IMR-90 (cell line): ENCODE measurements at regions not wholly inside any gene's neighbourhood (a gene's known extent, or its start where the extent isn't known, plus 50 kb on each side); places are given as distances from the start of the nearest gene placed in this dataset.

ENCODE experiments used
- ATAC-seq: fragments of 200-7000 bp; cut with Tn5 transposase; 2 replicates; pipeline ENCODE4 v1.9.1; 2020; ENCODE audit warnings: low read depth, mild to moderate bottlenecking, moderate library complexity
- BruUV-seq: library from RNA; stranded (reverse); fragments of 400-500 nt; replicated peaks from 2 replicates; lab custom pipeline; 2021; lab: Mats Ljungman, UMichigan
- CTCF ChIA-PET: fragments of 300-600 bp; formaldehyde crosslinking; extraction: SDS; loops from one replicate; lab custom pipeline; 2021; ENCODE audit warnings: antibody characterized with exemption; lab: Yijun Ruan, JAX
- POLR2A ChIA-PET: fragments of 300-600 bp; sonication (Branson Sonifier 250); formaldehyde crosslinking; loops from one replicate; lab custom pipeline; 2022; ENCODE audit warnings: antibody characterized with exemption; ENCODE audit not compliant: unreplicated experiment; lab: Charles Lee
- DNase-seq: peaks from one replicate; pipeline ENCODE4 v3.0.0; 2013
- H2AFZ ChIP-seq: replicated peaks from 2 replicates; pipeline ENCODE3; 2013; ENCODE audit warnings: low read length, mild to moderate bottlenecking; ENCODE audit not compliant: poor library complexity
- H2AK5ac ChIP-seq: 2 replicates; pipeline ENCODE4 v1.6.1; 2013; ENCODE audit warnings: low read depth, low read length, inconsistent platforms
- H2AK9ac ChIP-seq: replicated peaks from 2 replicates; pipeline ENCODE3; 2013; ENCODE audit warnings: mild to moderate bottlenecking, low read depth, low read length, moderate library complexity; ENCODE audit not compliant: poor library complexity
- H2BK120ac ChIP-seq: 2 replicates; pipeline ENCODE4 v1.6.1; 2013; ENCODE audit warnings: low read depth, low read length, inconsistent platforms
- H2BK15ac ChIP-seq: 3 replicates; pipeline ENCODE4 v1.6.1; 2013; ENCODE audit warnings: low read depth, low read length, inconsistent platforms
- H2BK20ac ChIP-seq: 2 replicates; pipeline ENCODE4 v1.6.1; 2013; ENCODE audit warnings: low read depth, mild to moderate bottlenecking, inconsistent platforms, low read length, moderate library complexity
- H2BK5ac ChIP-seq: 2 replicates; pipeline ENCODE4 v1.6.1; 2013; ENCODE audit warnings: mild to moderate bottlenecking, low read depth, low read length, inconsistent platforms; ENCODE audit not compliant: poor library complexity, severe bottlenecking
- H3K14ac ChIP-seq: replicated peaks from 2 replicates; pipeline ENCODE4 v1.6.1; 2013; ENCODE audit warnings: low read depth, low read length, inconsistent platforms
- H3K18ac ChIP-seq: 2 replicates; pipeline ENCODE4 v1.6.1; 2013; ENCODE audit warnings: low read depth, low read length, control low read depth
- H3K23ac ChIP-seq: 2 replicates; pipeline ENCODE4 v1.6.1; 2013; ENCODE audit warnings: low read depth, low read length, inconsistent platforms
- H3K27ac ChIP-seq: 2 replicates; pipeline ENCODE4 v1.5.1; 2013; ENCODE audit warnings: mild to moderate bottlenecking, control low read depth, low read length; ENCODE audit not compliant: insufficient read depth
- H3K27me3 ChIP-seq: 2 replicates; pipeline ENCODE4 v1.6.1; 2013; ENCODE audit warnings: low read length; ENCODE audit not compliant: control insufficient read depth, insufficient read depth
- H3K36me3 ChIP-seq: 2 replicates; pipeline ENCODE4 v1.6.1; 2013; ENCODE audit warnings: low read length, mixed read lengths; ENCODE audit not compliant: control insufficient read depth, insufficient read depth
- H3K4ac ChIP-seq: 2 replicates; pipeline ENCODE4 v1.6.1; 2013; ENCODE audit warnings: low read depth, low read length, inconsistent platforms
- H3K4me1 ChIP-seq: 2 replicates; pipeline ENCODE4 v1.6.1; 2013; ENCODE audit warnings: low read length, mixed read lengths; ENCODE audit not compliant: control insufficient read depth, insufficient read depth
- H3K4me2 ChIP-seq: 2 replicates; pipeline ENCODE4 v1.6.1; 2013; ENCODE audit warnings: low read depth, mild to moderate bottlenecking, control low read depth, low read length, moderate library complexity
- H3K4me3 ChIP-seq: 2 replicates; pipeline ENCODE4 v1.5.1; 2013; ENCODE audit warnings: low read depth, mild to moderate bottlenecking, control low read depth, low read length, moderate library complexity; ENCODE audit not compliant: insufficient read depth
- H3K56ac ChIP-seq: 2 replicates; pipeline ENCODE4 v1.6.1; 2013; ENCODE audit warnings: low read length, inconsistent platforms; ENCODE audit not compliant: insufficient read depth; ENCODE audit errors: extremely low read depth
- H3K79me1 ChIP-seq, 2 experiments: 2 replicates each; pipeline ENCODE4 v1.6.1; 2013; ENCODE audit warnings: low read length in 2 of 2, inconsistent platforms in 1 of 2, low read depth in 1 of 2
- H3K9ac ChIP-seq: 2 replicates; pipeline ENCODE4 v1.6.1; 2013; ENCODE audit warnings: low read depth, low read length, control low read depth
- H3K9me1 ChIP-seq: 2 replicates; pipeline ENCODE4 v1.6.1; 2013; ENCODE audit warnings: low read length, inconsistent platforms; ENCODE audit not compliant: insufficient read depth
- H3K9me3 ChIP-seq: 2 replicates; pipeline ENCODE4 v1.6.1; 2013; ENCODE audit warnings: low read length; ENCODE audit not compliant: control insufficient read depth, insufficient read depth
- H4K20me1 ChIP-seq: 2 replicates; pipeline ENCODE4 v1.6.1; 2013; ENCODE audit warnings: low read length, inconsistent platforms; ENCODE audit not compliant: insufficient read depth
- H4K5ac ChIP-seq: 2 replicates; pipeline ENCODE4 v1.6.1; 2013; ENCODE audit warnings: mild to moderate bottlenecking, low read depth, low read length, control low read depth
- H4K8ac ChIP-seq, 2 experiments: 2 replicates each; pipeline ENCODE4 v1.6.1; 2013; ENCODE audit warnings: low read depth in 2 of 2, low read length in 2 of 2, control low read depth in 1 of 2, inconsistent platforms in 1 of 2
- H4K91ac ChIP-seq: 2 replicates; pipeline ENCODE4 v1.6.1; 2013; ENCODE audit warnings: low read depth, low read length, inconsistent platforms; ENCODE audit not compliant: insufficient read depth
- CEBPB ChIP-seq: IDR thresholded peaks from 2 replicates; pipeline ENCODE4 v1.6.1; 2012; ENCODE audit warnings: low read depth, low read length, improper control_type of control experiment
- CHD1 ChIP-seq: IDR thresholded peaks from 2 replicates; pipeline ENCODE4 v1.6.1; 2012; ENCODE audit warnings: low read depth, low read length, improper control_type of control experiment
- CTCF ChIP-seq: conservative IDR thresholded peaks from 2 replicates; pipeline ENCODE4 v1.5.1; 2012; ENCODE audit warnings: mild to moderate bottlenecking, low read depth, low read length, improper control_type of control experiment
- FOS ChIP-seq: fragments of 150-350 bp; IDR thresholded peaks from 2 replicates; pipeline ENCODE4 v1.6.1; 2016; ENCODE audit warnings: low read depth, low read length
- MAFK ChIP-seq: IDR thresholded peaks from 2 replicates; pipeline ENCODE4 v1.6.1; 2012; ENCODE audit warnings: low read depth, low read length, improper control_type of control experiment
- MAZ ChIP-seq: IDR thresholded peaks from 2 replicates; pipeline ENCODE4 v1.6.1; 2012; ENCODE audit warnings: low read depth, mild to moderate bottlenecking, low read length, improper control_type of control experiment, moderate library complexity, borderline replicate concordance
- NFE2L2 ChIP-seq: fragments of 150-350 bp; IDR thresholded peaks from 2 replicates; pipeline ENCODE4 v1.6.1; 2016; ENCODE audit warnings: low read depth, mild to moderate bottlenecking, low read length
- POLR2A ChIP-seq: IDR thresholded peaks from 2 replicates; pipeline ENCODE4 v1.6.1; 2012; ENCODE audit warnings: mild to moderate bottlenecking, low read depth, low read length
- RAD21 ChIP-seq: IDR thresholded peaks from 2 replicates; pipeline ENCODE4 v1.6.1; 2012; ENCODE audit warnings: low read length, improper control_type of control experiment
- RCOR1 ChIP-seq: IDR thresholded peaks from 2 replicates; pipeline ENCODE4 v1.6.1; 2012; ENCODE audit warnings: mild to moderate bottlenecking, low read length, improper control_type of control experiment; ENCODE audit not compliant: insufficient replicate concordance
- RFX5 ChIP-seq: IDR thresholded peaks from 2 replicates; pipeline ENCODE4 v1.8.0; 2012; ENCODE audit warnings: low read depth, mild to moderate bottlenecking, low read length, moderate library complexity
- SMC3 ChIP-seq: fragments of 150-350 bp; IDR thresholded peaks from 2 replicates; pipeline ENCODE4 v1.6.1; 2016; ENCODE audit warnings: low read depth, mild to moderate bottlenecking, antibody characterized with exemption, low read length, moderate library complexity
- USF2 ChIP-seq: fragments of 150-350 bp; IDR thresholded peaks from 2 replicates; pipeline ENCODE4 v1.6.1; 2017; ENCODE audit warnings: mild to moderate bottlenecking, antibody characterized with exemption, low read length, low read depth
- WGBS, 2 experiments: methylation state at CpG; one replicate each; pipeline versions ENCODE4 v1.1.5 to v1.1.7; 2013; ENCODE audit warnings: missing lambda C conversion rate in 2 of 2; ENCODE audit not compliant: insufficient read length in 1 of 2; ENCODE audit errors: extremely low coverage in 2 of 2; 5-methylcytosine and 5-hydroxymethylcytosine counted together
- dilution Hi-C: fragments of 300-500 bp; cut with HindIII; formaldehyde crosslinking; loops from one replicate; pipeline ENCODE4 v1.14.3; 2018; ENCODE audit warnings: low sequenced_read_pairs; ENCODE audit not compliant: unreplicated experiment
- in situ Hi-C: fragments of 300-500 bp; cut with MboI; formaldehyde crosslinking; loops from 3 replicates; pipeline ENCODE4 v1.14.3; 2019; ENCODE audit warnings: low sequenced_read_pairs, inconsistent platforms, mixed read lengths
- intact Hi-C: fragments of 100-400 bp; cut with micrococcal nuclease; formaldehyde crosslinking; loops from 2 replicates; pipeline ENCODE4 v1.10.0; 2022

- H2BK20ac ChIP-seq, result no peak overlapping the region
- H2BK120ac ChIP-seq, result no peak overlapping the region
- no CpG with 5 or more reads among the region's 5 CpGs for WGBS, 2 experiments
- no peak overlapping the region for H2BK15ac ChIP-seq
- no peak overlapping the region for H3K27ac ChIP-seq
- no peak overlapping the region for H3K4me2 ChIP-seq
- H3K36me3 ChIP-seq, result no peaks in the 10 kb centered on the region
- intact Hi-C loops, result no loop called here
- no peak overlapping the region for H3K18ac ChIP-seq
- TF ChIP-seq CHD1, result no peak
- no peak for TF ChIP-seq MAZ
- TF ChIP-seq CEBPB, result no peak
- no peak for TF ChIP-seq FOS
- TF ChIP-seq CTCF, result no peak
- no peak for TF ChIP-seq POLR2A
- TF ChIP-seq SMC3, result no peak
- TF ChIP-seq MAFK, result no peak
- TF ChIP-seq RAD21, result no peak
- no peak for TF ChIP-seq RFX5
- TF ChIP-seq USF2, result no peak
- TF ChIP-seq RCOR1, result no peak
- TF ChIP-seq NFE2L2, result no peak
- CTCF ChIA-PET, result no interaction called here
- no peaks in the 10 kb centered on the region for H3K9me1 ChIP-seq
- H3K9ac ChIP-seq, result no peak overlapping the region
- no peak for ATAC-seq
- H3K9me3 ChIP-seq, result no peaks in the 10 kb centered on the region
- no peaks in the 10 kb centered on the region; the same call in 1 of the 2 replicates for H3K27me3 ChIP-seq
- H3K23ac ChIP-seq, result no peak overlapping the region
- H3K4me3 ChIP-seq, result no peak overlapping the region
- H2AK9ac ChIP-seq, result no peak overlapping the region
- H3K4me1 ChIP-seq, result no peaks in the 10 kb centered on the region
- no TSS peak for BruUV-seq
- POLR2A ChIA-PET, result no interaction called here
- dilution Hi-C loops, result no loop called here
- H2AFZ ChIP-seq, result no peak overlapping the region
- in situ Hi-C loops, result no loop called here
- H4K5ac ChIP-seq, result no peak overlapping the region
- no peak for DNase-seq
- no peak overlapping the region for H2BK5ac ChIP-seq
- H2AK5ac ChIP-seq, result no peak overlapping the region
- no peaks in the 10 kb centered on the region for H4K20me1 ChIP-seq
- no peak overlapping the region for H3K14ac ChIP-seq
- H4K8ac ChIP-seq, result no peak overlapping the region
- no peak overlapping the region for H4K91ac ChIP-seq
- no peak overlapping the region for H3K4ac ChIP-seq
- no peak overlapping the region for H3K56ac ChIP-seq
- no peaks in the 10 kb centered on the region for H3K79me1 ChIP-seq
Observed at GRCh38 chr17:34862384-34862783, 98.9 kb downstream of the CCT6B start.
